Right lobe of liver (tissue), 6 donors: ENCODE measurements at regions not wholly inside any gene's neighbourhood (a gene's known extent, or its start where the extent isn't known, plus 50 kb on each side); places are given as distances from the start of the nearest gene placed in this dataset.

Source experiments
- ATAC-seq, 4 donors: fragments of 200-7000 bp; cut with Tn5 transposase; one replicate each; pipeline ENCODE4 v1.9.1; 2020; ENCODE audit warnings: mild to moderate bottlenecking in 4 of 4, moderate library complexity in 4 of 4
- DNase-seq, 3 donors: peaks; one replicate each; pipeline ENCODE4 v3.0.0-alpha.2; 2020
- H3K27ac ChIP-seq, 3 donors: fragments of 200-600 bp; one replicate each; pipeline ENCODE4 v1.8.0; 2022
- H3K27me3 ChIP-seq, 2 donors: fragments of 200-600 bp; one replicate each; pipeline ENCODE4 v1.8.0; 2022
- H3K36me3 ChIP-seq, 4 donors: fragments of 200-600 bp; sonication (generic) in 1 of 4; one replicate each; pipeline versions ENCODE4 v1.5.1 to v1.8.0; 2017 to 2022; ENCODE audit warnings: control low read depth in 1 of 4
- H3K4me1 ChIP-seq, 4 donors: fragments of 200-600 bp; sonication (generic) in 1 of 4; one replicate each; pipeline versions ENCODE4 v1.5.1 to v1.8.0; 2017 to 2022; ENCODE audit warnings: control low read depth in 1 of 4
- H3K4me3 ChIP-seq, 3 donors: fragments of 200-600 bp; one replicate each; pipeline ENCODE4 v1.8.0; 2022
- H3K9me3 ChIP-seq, 4 donors: fragments of 200-600 bp; sonication (generic) in 1 of 4; one replicate each; pipeline versions ENCODE4 v1.5.1 to v1.8.0; 2017 to 2022; ENCODE audit warnings: control low read depth in 1 of 4
- CTCF ChIP-seq, 4 donors: fragments of 200-600 bp in 3 of 4; fragments of 450-650 bp in 1 of 4; IDR thresholded peaks; one replicate each; pipeline versions ENCODE4 v1.5.1 to v1.8.0; 2016 to 2022; ENCODE audit warnings: antibody characterized with exemption in 4 of 4, mild to moderate bottlenecking in 2 of 4
- POLR2A ChIP-seq: fragments of 450-650 bp; IDR thresholded peaks from one replicate; pipeline ENCODE4 v1.6.1; 2017; ENCODE audit warnings: antibody characterized with exemption, mild to moderate bottlenecking
- WGBS: methylation state at CpG from one replicate; pipeline ENCODE4 v1.1.6; 2018; ENCODE audit warnings: low coverage, low lambda C conversion rate; ENCODE audit not compliant: insufficient coverage; ENCODE audit errors: missing lambda C conversion rate; 5-methylcytosine and 5-hydroxymethylcytosine counted together
- intact Hi-C, 2 donors: fragments of 100-400 bp; cut with DNase I; formaldehyde crosslinking; loops; one replicate each; pipeline versions ENCODE4 v1.11.2 to v1.14.1; 2022
- donor health status: DM: no; HTN: yes; CAD: no.
- donor health status: DM: no; HTN: no; CAD: no.
- donor health status: DM: no; HTN: no; CAD: no.
- donor health status: DM: no; HTN: yes; CAD: no.
- donor health status: DM: no; HTN: yes; CAD: no.

GRCh38 chr2:192277494-192278109 lies 82.9 kb upstream of the TMEFF2 start:
- DNase-seq, result no peak
- Histone ChIP-seq H3K27ac (no peak overlapping the region), H3K36me3 (no peaks in the 10 kb centered on the region), H3K9me3 (no peaks in the 10 kb centered on the region), H3K4me1 (no peaks in the 10 kb centered on the region), H3K4me3 (no peak overlapping the region), H3K27me3 (no peaks in the 10 kb centered on the region)
- ATAC-seq, result no peak
- WGBS, result 58% methylated on average over 3 of the region's 3 CpGs
- intact Hi-C loops, result no loop called here
- no peak for TF ChIP-seq POLR2A
- TF ChIP-seq CTCF (IDR thresholded peaks at IDR 0.05), result no peak

- no peaks in the 10 kb centered on the region for H3K4me1 ChIP-seq
- H3K27ac ChIP-seq, result no peak overlapping the region
- no peaks in the 10 kb centered on the region for H3K36me3 ChIP-seq
- ATAC-seq, result no peak
- intact Hi-C loops, result no loop called here
- no peaks in the 10 kb centered on the region for H3K27me3 ChIP-seq
- H3K9me3 ChIP-seq, result no peaks in the 10 kb centered on the region
- 63% methylated on average over 3 of the region's 3 CpGs for WGBS
- TF ChIP-seq CTCF (IDR thresholded peaks at IDR 0.05) (no peak), POLR2A (no peak)
- H3K4me3 ChIP-seq, result no peak overlapping the region
- DNase-seq, result no peak
Observed at GRCh38 chr2:192275632-192276031, 80.9 kb upstream of the TMEFF2 start.

DNA sequence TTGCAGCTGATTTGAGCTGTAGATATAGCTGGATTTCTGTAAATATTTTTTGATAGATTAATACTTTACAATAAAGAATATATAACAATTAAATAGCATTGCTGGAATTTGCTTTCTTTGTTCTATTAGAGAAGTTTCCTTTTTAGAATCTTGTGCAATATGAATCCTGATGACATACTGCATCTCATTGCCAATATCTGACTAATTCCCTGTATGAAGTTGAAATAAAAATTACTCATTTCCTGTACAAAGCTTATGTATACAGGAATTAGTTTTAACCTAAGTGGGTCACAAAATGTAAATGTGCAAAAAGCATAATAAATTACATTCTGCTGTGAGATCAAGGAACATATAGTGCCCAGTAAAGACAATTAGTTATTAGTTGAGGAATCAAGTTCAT lies 72.8 kb upstream of the TMEFF2 start:
- intact Hi-C loops, result no loop called here
- H3K4me1 ChIP-seq, result no peaks in the 10 kb centered on the region
- peak in 1 of 4 donors; percentile 18 for ATAC-seq
- no peaks in the 10 kb centered on the region for H3K9me3 ChIP-seq
- TF ChIP-seq CTCF (IDR thresholded peaks at IDR 0.05), result no peak
- TF ChIP-seq POLR2A, result no peak
- H3K27ac ChIP-seq, result no peak overlapping the region
- no peak overlapping the region for H3K4me3 ChIP-seq
- DNase-seq, result no peak
- H3K36me3 ChIP-seq, result no peaks in the 10 kb centered on the region
- no peaks in the 10 kb centered on the region for H3K27me3 ChIP-seq

DNA sequence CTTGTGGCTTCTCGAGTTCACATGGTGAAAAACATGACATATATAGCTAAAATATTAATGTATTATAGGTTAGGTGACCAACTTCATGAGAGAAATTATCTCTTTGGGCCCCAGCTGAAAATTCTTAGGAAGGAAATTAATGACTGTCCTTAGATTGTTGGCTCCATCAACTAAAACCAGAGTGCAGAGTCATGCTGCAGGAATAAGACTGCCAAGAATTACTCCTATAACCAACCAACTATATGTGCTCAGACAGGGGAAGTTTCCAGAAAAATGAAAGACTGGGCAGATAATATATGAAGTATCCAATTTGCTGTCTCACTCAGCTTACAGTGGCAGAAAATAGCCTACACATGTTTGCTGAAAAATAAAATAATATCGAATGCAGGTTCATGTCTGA lies 71.0 kb upstream of the TMEFF2 start:
- ATAC-seq, result no peak
- Histone ChIP-seq H3K4me1 (no peaks in the 10 kb centered on the region), H3K27ac (no peak overlapping the region), H3K27me3 (no peaks in the 10 kb centered on the region), H3K9me3 (no peaks in the 10 kb centered on the region), H3K4me3 (no peak overlapping the region), H3K36me3 (no peaks in the 10 kb centered on the region)
- no peak for TF ChIP-seq POLR2A
- no peak for TF ChIP-seq CTCF (IDR thresholded peaks at IDR 0.05)
- 7% methylated on average over 2 of the region's 2 CpGs for WGBS
- intact Hi-C loops, result no loop called here
- DNase-seq, result no peak

GRCh38 chr2:192254444-192254843 lies 59.7 kb upstream of the TMEFF2 start:
- DNase-seq, result no peak
- intact Hi-C loops, result no loop called here
- 64% methylated on average over 3 of the region's 3 CpGs for WGBS
- Histone ChIP-seq H3K4me1 (no peaks in the 10 kb centered on the region), H3K4me3 (no peak overlapping the region), H3K27ac (no peak overlapping the region), H3K27me3 (no peaks in the 10 kb centered on the region), H3K9me3 (no peaks in the 10 kb centered on the region), H3K36me3 (no peaks in the 10 kb centered on the region)
- no peak for ATAC-seq
- TF ChIP-seq POLR2A (no peak), CTCF (IDR thresholded peaks at IDR 0.05) (no peak)
